ENCODE measurements at regions not wholly inside any gene's neighbourhood (a gene's known extent, or its start where the extent isn't known, plus 50 kb on each side); places are given as distances from the start of the nearest gene placed in this dataset.
"Not testable (repeated sequence)": the region's sequence is repeated elsewhere in the genome, so short reads cannot be mapped to it uniquely, and the experiment has no call there.

DNA sequence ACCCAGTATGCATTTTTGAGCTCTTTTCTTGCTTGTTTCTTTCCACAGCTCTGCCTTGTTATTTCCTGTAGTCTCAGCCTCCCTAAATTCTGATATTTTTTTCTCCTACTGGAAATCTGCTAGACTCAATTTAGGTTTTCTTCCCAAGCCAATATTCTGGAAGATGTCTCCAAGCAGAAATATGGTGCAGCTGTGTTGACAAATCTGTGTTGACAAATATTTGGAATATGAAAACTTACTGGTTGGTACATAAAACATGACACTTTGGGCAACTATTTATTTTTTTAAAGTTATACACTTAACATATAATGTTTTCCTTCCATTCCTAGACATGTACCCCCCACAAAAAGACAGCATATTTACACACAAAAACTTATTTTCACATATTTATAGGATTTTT, 1048.4 kb downstream of the NCAM2 start:
- no peak for DNase-seq

DNA sequence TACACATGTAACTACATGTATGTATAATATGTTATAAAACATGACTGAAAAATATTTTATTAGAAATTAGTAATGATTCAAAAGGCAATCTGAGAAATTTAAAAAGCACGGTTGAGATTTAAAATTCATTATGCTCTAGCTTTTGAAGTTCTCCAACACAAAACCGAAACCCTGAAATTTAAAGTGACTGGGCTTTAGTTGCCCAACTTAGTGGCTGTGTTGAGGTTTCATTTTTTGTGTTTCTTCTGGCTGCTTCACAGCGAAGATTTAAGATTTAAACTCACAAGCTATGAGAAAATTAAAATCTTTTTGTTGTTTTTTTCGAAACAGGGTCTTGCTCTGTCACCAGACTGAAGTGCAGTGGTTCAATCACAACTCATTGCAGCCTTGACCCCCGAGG, 1058.7 kb downstream of the NCAM2 start:
- DNase-seq: no peak

DNA sequence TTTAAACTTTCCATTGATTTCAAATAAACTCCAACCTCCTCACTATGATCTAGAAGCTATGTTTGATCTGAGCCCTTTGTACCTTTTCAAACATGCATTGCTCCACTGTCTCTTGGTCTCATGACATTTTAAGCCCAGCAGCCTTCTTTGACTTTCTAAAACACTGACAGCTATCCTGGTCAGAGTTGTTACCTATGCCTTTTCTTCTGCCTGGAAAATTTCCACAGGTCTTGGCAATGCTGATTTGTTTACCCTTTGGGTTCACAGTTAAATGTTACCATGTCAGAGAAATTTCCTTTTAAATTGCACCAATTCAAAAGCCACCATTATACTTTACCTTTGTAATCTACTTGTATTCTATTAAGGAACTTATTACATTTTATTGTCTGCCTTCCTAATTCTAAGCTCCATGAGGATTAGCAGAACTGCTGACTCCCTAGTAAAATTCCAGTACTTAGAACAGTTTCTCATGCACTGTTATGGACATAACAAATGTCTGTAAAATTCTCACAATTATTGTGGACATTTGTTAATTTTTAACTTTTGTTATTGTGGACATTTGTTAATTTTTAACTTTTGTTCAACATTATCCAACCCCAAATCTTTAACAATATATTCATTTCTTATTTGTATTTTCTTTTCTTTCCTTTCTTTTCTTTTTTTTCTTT, 1064.4 kb downstream of the NCAM2 start:
- DNase-seq: no peak

DNA sequence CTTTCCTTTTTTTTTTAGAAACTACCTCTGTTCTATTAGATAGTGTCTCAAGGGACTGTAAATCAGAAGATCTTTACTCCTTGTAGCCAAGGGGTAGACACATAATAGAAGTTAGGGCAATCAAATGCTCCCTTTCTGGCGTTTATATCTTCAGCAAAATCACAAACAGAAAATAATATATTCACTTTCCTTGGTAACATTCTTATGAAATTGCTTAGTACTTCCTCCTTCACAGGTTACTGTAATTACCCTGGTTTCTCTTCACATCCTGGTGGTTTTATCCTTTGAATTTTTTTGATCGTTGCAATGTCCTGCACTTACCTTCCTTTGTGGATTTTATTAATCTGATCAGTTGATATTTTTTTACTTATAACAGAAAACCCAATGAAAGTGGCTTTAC, 1064.9 kb downstream of the NCAM2 start:
- DNase-seq: no peak

DNA sequence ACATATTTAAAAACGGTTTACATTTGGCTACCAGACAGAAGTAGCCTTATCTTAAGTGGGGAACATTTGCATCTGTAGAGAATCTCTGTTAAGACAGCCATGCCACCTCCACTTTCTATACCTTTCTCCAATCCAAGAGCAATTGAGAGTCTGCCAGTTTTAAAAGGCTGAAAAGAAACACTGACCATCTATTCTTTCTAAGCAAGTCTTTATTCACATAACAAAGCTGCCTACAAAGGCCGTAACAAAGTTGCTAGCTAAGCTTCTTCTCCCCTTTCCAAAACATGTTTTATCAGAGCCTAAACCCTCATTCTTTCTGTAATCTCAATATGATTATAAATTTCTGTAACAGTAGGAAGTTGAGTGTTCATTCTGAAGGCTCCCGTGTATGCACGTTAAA, 1078.3 kb downstream of the NCAM2 start:
- DNase-seq: no peak

DNA sequence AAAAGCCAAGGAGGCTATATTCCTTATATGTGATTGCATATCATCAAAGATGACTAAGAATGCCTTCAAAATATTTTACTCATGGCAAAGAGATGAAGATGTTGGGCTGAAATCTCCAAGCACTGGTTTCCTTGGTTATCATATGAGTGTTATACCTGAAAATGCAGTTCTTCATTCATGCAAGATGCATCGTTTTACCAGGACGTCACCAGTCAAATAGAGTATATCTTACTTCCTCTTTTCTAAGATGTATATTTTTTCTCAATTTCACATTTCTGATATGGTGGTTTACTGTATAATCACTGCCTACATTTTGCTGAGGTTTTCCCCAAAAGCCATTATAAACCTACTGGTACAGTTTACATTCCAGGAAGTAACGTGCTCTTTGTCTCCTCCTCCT, 1085.7 kb downstream of the NCAM2 start:
- DNase-seq: no peak

DNA sequence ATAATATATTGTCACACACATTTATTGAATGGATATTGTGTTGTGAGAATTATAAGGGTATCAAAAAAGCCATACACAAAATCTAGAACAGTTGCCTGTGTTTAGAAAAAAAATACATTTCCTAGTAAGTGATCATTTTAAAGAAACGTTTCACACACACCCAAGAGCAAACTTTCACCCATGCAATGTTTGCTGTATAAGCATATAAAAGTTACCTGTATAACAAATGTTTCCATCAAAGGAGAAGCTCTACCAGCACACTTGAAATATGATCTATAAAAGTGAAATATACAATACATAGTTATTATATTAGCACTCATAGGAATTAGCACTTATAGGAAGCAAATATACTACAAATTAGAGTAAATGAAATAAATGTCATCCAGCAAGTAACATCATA, 1098.1 kb downstream of the NCAM2 start:
- no peak for DNase-seq

DNA sequence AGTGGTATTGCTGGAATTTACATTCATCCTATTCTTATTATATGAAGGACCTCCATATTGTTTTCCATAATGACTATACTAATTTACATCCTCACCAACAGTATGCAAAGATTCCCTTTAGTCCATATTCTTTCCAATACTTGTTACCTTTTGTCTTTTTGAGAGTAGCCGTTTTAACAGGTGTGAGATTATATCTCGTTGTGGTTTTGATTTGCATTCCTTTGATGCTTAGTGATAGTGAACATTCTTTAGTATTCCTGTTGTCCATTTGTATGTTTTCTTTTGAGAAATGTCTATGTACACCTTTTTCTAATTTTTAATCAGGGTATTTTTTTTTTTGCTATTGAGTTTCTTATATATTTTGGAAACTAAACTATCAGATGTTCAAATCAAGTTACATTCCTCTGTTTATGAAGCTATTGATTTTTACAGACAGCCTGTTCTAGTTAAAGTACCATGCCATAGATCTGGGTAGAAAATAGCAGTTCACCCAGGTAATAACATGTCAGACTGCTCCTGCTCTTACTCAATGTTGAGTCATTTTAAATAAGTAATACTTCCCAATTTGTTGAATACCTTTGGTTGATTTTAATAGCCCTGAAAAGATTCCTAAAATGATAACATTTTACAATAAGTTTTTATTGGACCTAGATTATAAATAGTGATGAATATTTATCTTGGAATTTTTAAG, 1108.7 kb downstream of the NCAM2 start:
- no peak for DNase-seq

DNA sequence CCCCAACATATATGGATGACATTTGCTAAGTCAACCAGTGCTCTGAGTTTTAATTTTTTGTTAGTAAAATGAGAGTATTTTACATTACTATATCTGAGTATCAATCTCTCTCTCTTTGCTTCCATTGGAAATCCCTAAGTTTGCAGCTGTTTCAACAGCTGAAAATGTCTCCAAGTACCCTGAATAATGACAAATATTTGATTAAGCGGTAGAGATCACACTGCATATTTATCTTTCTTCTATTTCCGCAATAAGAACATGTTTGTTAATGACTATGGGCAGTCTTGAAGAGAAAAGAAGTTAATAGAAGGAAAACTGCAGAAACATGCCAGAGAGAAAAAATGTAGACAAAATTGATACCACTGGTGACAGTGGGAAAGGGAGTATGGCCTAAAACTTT, 1117.5 kb downstream of the NCAM2 start:
- no peak for DNase-seq

DNA sequence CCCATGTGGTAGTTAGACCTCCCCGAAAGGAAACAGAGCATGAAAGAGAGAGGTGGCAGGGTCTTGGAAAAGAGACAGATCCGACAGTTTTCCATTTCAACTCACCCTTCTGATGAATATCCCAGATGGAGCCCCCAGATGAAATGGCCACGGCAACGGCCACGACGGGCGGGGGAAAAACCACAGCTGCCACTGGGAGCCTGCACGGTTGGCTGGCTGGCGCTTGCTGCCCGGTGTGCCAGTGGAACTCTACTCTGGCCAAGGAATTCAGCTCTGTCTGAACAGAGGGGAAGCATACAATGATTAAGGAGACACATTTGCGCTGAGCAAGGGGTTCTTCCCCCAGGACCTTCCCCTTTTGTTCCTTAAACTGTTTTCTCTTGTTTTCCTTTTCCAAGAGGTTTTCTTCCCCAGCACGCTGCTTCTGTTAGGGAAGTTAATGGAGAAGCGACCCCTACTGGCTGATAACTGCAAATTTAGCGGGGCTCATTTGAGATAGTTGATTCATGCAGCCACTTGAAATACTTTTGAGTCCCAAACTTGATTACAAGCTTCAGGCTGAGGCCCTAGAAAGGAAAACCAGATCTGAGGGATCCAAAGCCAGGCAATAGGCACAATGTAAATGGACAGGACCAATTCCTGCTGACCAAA, 1122.5 kb downstream of the NCAM2 start:
- DNase-seq: no peak

DNA sequence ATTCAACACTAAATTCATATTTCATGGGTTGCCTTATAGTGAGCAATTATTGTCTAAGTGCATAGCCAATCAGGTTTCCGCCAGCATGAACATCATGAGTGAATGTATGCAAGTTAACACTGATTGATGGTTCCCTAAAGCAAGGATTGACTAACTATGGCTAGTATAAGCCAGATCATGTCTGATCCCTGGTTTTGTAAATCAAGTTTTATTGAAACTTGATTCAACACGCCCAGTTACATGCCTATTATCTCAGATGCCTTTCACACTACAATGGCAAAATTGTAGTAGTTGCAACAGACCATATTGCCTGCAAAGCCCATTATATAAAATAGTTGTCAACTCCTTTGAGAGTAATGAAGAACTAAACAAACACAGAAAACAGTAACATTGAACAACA, 1127.4 kb downstream of the NCAM2 start:
- no peak for DNase-seq

DNA sequence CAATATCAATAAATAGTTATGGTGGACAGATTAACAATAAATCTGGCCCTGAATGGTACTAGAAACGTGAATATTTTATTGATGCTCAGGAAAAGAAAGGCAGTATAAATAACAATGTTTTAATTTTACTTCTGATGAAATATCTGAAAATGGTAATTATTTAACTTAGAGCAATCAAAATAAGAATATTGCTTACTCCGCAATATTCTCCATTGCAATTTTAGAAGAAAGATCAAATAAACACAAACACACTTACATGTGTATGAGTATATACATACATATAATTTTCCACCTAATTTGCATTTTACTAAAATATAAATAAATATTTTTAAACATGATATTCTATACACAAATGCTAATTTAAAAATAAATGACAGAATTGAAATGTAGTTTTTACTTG, 1130.5 kb downstream of the NCAM2 start:
- no peak for DNase-seq

DNA sequence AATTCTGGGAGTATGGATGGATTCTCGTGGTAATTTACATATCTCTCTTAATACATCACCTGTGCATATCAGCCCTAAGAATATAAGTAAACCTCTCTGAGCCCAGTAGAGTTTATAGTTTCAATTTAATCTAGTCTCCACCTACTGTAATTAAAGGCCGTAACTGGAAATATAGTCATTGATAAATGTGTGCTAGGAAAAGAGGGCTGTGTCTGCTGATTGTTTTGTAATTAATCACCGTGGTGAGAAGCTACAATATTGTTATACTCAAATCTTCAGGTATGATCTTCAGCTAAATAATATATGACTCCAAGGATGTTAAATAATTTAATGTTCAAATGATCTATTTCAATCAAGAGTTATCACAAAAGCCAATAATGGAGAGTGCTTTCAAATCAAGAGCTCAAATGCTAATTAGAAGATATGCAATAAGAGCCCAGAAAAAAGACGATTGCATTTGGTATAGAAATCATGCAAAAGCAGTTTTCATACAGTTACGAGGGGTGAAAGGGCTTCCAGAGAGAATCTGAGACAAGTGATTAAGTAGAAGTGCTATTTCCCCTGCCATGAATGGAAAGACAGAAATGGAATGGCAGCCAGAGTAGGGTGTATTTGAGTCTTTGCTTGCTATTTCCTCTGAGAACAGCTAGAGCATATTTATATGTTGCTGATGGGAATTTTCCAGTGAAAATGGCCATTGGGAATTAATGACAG, 1134.3 kb downstream of the NCAM2 start:
- no peak for DNase-seq

DNA sequence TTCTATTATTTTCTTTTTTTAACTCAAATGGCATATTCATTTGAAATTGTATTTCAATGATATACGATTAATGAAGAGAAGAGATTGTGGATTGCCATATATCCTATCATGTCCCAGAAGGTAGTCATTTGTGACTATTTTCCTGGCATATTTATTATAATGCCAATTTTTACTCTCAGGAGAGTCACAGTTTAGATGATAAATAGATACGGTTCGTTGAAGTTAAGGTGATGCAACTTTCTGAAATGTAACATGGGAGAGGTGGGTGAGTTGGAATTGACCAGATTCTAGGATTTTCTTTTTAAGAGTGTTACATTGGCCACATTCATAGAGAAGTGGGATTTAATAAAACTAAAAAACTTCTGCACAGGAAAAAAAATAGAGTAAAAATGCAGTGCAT, 1138.5 kb downstream of the NCAM2 start:
- DNase-seq: no peak

DNA sequence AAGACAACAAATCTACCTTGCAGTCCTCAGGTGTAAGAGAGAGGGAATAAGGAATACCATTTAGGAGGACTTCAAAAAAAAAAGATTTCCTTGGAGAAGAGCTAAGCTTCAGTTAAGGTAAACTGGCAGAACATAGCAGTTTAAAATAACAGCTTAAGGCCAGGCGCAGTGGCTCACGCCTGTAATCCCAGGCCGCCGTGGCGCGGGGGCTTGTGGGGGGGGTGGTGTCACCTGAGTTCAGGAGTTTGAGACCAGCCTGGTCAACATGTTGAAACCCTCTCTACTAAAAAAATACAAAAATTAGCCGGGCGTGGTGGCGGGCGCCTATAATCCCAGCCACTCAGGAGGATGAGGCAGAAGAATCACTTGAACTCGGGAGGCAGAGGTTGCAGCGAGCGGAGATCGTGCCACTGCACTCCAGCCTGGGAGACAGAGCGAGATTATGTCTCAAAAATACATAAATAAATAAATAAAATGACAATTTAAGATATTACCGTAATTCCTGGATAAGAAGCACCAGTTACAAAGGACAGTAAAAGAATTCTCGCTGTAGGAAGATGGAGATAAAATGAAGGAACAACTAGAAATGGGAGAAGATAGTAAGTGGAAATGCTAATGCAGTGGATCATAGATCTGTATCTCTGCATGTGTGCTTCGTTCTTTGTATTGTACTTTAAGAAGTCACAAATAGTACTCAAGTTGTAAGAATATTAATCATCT, 1140.2 kb downstream of the NCAM2 start:
- no peak for DNase-seq

DNA sequence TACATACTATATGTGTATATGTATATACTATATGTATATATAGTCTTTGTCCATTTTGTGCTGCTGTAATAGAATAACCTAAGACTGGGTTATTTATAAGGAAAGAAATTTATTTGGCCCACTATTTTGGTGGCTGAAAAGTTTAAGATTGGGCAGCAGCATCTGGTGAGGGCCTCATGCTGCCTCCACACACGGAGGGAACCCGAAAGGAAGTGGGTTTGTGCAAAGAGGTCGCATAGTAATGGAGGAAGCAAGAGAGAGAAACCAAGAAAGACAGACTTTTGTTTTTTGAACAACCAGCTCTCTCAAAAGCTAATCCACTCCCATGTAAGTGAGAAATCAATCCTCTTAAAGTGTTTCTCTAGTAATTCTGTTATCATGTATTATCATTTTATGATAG, 1147.3 kb downstream of the NCAM2 start:
- DNase-seq: no peak

DNA sequence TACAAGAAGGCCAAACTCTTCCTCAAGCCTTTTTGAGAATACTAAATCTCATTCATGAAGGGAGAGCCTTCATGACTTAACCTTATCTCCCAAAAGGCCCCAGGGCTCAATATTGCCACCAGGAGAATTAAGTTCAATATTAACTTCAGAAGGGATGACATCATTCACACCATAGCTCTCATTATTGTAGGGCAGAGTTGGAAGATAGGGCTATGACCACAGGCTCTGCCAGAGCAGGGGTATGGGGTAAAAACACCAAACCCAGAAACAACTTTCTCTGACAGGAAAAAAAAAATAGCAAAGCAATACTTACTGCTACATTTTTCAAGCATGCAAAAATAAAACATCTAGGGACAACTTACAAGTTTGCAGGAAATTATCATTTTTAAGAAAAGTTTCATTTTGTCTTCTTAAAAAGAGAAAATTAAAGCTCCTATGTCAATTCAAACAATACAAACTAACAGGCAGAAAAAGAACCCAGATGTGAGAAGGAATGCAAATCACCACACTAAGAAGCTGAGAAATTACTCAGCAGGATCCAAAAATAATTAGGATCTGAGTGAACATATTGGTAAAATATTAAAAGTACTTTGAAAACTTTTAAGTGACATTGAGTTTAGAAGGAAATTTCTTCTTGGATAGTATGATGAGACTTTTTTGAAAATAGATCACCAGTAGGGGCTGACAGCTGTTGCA, 1156.5 kb downstream of the NCAM2 start:
- DNase-seq: no peak

DNA sequence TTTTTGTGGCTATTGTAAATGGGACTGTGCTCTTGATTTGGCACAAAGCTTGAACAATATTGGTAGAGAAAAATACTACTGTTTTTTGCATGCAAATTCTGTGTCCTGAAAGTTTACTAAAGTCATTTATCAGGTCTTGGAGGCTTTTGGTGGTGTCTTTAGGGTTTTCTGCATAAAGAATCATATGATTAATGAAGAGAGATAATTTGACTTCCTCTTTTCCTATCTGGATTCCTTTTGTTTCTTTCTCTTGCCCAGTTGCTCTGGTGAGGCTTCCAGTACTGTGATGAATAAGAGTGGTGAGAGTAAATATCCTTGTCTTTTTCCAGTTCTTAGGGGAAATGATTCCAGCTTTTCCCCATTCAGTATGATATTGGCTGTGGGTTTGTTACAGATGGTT, 1166.7 kb downstream of the NCAM2 start:
- DNase-seq: no peak

DNA sequence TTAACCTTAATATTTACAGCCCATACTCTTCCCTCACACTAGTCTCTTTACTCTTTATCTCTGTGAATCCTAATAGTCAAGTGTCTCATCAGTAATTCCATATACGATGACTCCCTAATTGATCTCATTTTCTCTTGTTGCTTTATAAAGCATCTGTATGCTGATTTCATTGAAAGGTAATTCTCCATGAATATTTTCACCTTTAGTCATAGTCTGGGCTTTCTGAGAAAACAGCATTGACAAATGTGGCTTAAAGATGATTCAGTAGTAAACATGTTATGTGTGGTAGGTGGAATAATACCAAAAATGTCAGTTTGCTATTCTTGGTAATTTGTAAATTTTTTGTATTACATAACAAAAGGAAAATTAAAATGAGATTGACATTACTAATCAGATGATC, 1176.5 kb downstream of the NCAM2 start:
- DNase-seq: no peak

DNA sequence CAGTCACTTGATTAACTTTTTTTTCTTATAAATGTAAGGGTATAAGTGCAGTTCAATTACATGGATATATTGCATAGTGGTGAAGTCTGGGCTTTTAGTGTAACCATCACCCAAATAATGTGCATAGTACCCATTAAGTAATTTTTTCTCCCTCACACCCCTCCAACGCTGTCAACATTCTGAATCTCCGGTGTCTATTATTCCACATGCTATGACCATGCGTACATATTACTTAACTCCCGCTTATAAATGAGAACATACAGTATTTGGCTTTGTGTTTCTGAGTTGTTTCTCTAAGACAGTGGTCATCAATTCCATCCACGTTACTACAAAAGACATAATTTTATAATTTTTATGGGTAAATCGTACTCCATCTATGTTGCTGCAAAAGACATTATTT, 1191.1 kb downstream of the NCAM2 start:
- DNase-seq: no peak

DNA sequence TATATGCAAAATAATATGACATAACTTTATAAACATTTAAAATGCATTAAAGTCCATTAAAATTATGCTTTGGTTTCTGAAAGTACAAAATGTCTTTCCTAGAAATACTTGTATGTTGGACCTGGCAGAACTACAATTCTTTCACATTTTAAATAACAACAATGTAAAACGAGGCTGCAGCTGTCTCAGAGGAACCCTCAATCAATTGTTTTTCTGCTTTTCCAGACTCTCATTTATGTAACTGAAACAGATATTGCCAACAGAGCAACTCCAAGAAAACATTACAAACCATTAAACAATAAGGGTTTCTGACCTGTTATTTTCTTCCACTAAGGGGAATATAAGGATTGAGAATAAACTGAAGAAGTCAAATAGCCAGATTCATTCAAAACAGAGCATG, 1193.4 kb downstream of the NCAM2 start:
- no peak for DNase-seq

DNA sequence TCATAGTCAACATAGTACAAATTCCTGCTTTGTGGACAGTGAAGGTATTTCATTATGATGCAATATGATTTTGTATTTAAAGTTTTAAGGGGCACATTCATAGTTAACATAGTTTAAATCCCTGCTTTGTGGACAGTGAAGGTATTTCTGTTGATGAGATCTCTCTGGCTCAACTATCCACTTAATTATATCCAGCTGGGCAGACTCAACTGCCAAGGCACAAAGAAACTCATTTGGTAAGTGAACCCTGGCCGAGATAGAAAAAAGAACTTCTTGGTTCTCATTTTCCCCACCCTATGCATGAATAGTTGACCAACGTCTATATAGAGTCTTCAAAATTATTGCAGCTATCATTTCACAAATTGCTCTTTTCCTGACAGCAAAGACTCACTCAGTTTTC, 1194.6 kb downstream of the NCAM2 start:
- no peak for DNase-seq

DNA sequence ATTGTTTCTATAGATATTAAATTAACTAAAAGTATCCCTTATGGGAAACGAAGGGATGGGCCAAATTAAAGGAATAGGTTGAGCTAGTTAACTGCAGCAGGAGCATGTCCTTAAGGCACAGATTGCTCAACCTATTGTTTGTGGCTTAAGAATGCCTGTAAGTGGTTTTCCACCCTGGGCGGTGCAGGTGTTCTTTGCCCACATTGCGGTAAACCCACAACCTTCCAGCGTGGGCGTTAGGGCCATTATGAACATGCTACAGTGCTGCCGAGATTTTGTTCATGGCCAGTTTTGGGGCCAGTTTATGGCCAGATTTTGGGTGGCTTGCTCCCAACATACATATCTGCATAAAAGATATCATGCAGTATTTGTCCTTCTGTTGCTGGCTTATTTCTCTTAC, 1196.8 kb downstream of the NCAM2 start:
- DNase-seq: not testable (repeated sequence)
